K562 (cell line): ENCODE measurements at regions not wholly inside any gene's neighbourhood (a gene's known extent, or its start where the extent isn't known, plus 50 kb on each side); places are given as distances from the start of the nearest gene placed in this dataset.

Experiments used
- ATAC-seq: fragments of 200-7000 bp; cut with Tn5 transposase; 3 replicates; pipeline ENCODE4 v1.9.1; 2020; ENCODE audit warnings: moderate library complexity
- BruUV-seq: library from RNA; stranded (reverse); fragments of 400-500 nt; replicated peaks from 2 replicates; lab custom pipeline; 2021; lab: Mats Ljungman, UMichigan
- CTCF ChIA-PET: fragments of 300-600 bp; formaldehyde crosslinking; extraction: SDS; loops from one replicate; lab custom pipeline; 2021; ENCODE audit warnings: low intra/inter-chr PET ratio; lab: Yijun Ruan, JAX
- POLR2A ChIA-PET: fragments of 300-600, 350-650 bp; sonication (Branson Sonifier 250); formaldehyde crosslinking; extraction: SDS; loops from one replicate; lab custom pipeline; 2021; ENCODE audit warnings: antibody characterized with exemption, inconsistent platforms; lab: Yijun Ruan, JAX
- DNase-seq, 4 experiments: peaks; one replicate each; pipeline versions ENCODE4 v3.0.0 to v3.0.0-alpha.2; 2011 to 2018; ENCODE audit warnings: low spot score in 3 of 4, mixed read lengths in 3 of 4; ENCODE audit errors: extremely low read depth in 1 of 4
- FAIRE-seq: peaks from 2 replicates; lab custom pipeline; 2011; peaks lifted over from hg19 to GRCh38; lab: Jason Lieb, UNC
- H2AFZ ChIP-seq: 2 replicates; pipeline ENCODE4 v1.6.0; 2011; ENCODE audit warnings: low read depth, low read length, control low read depth, inconsistent platforms
- H3K27ac ChIP-seq: fragments of 200-600 bp; 3 replicates; pipeline ENCODE4 v1.8.0; 2011; ENCODE audit warnings: low read depth, mild to moderate bottlenecking, control low read depth, inconsistent platforms, low read length, moderate library complexity, mixed read lengths; ENCODE audit errors: extremely low read depth
- H3K27me3 ChIP-seq, 2 experiments: fragments of 300-600 bp in 1 of 2; 2 replicates in 1 of 2; 3 replicates in 1 of 2; pipeline versions ENCODE4 v1.6.0 to v1.8.0; 2011; ENCODE audit warnings: inconsistent platforms in 2 of 2, low read length in 2 of 2, mild to moderate bottlenecking in 1 of 2, mixed read lengths in 1 of 2, moderate library complexity in 1 of 2; ENCODE audit not compliant: control insufficient read depth in 2 of 2, insufficient read depth in 2 of 2
- H3K36me3 ChIP-seq: fragments of 300-600 bp; 3 replicates; pipeline ENCODE4 v1.8.0; 2011; ENCODE audit warnings: mild to moderate bottlenecking, low read length, inconsistent platforms; ENCODE audit not compliant: control insufficient read depth, insufficient read depth
- H3K4me1 ChIP-seq, 2 experiments: fragments of 200-600 bp in 1 of 2; replicated peaks in 1 of 2; 2 replicates in 1 of 2; 3 replicates in 1 of 2; pipeline versions ENCODE4 v1.5.1 to v1.8.0; 2011; ENCODE audit warnings: inconsistent platforms in 2 of 2, low read length in 2 of 2, mild to moderate bottlenecking in 1 of 2, mixed read lengths in 1 of 2, moderate library complexity in 1 of 2; ENCODE audit not compliant: control insufficient read depth in 2 of 2, insufficient read depth in 2 of 2
- H3K4me2 ChIP-seq: 2 replicates; pipeline ENCODE4 v1.6.1; 2011; ENCODE audit warnings: low read length, control low read depth, inconsistent platforms, mixed read lengths; ENCODE audit not compliant: insufficient read depth
- H3K4me3 ChIP-seq: fragments of 200-600 bp; sonication (generic), shearing (Covaris generic); 2 replicates; pipeline ENCODE4 v1.5.1; 2016; ENCODE audit warnings: control low read depth, inconsistent platforms
- H3K79me2 ChIP-seq: fragments of 200-600 bp; 3 replicates; pipeline ENCODE4 v1.8.0; 2011; ENCODE audit warnings: low read length, inconsistent platforms; ENCODE audit not compliant: control insufficient read depth, insufficient read depth
- H3K9ac ChIP-seq, 2 experiments: 2 replicates each; pipeline versions ENCODE4 v1.6.0 to v1.6.1; 2011; ENCODE audit warnings: low read depth in 2 of 2, low read length in 2 of 2, control low read depth in 1 of 2, inconsistent platforms in 1 of 2, mild to moderate bottlenecking in 1 of 2, mixed read lengths in 1 of 2; ENCODE audit not compliant: insufficient read depth in 1 of 2
- H3K9me1 ChIP-seq: one replicate; pipeline ENCODE4 v1.6.0; 2011; ENCODE audit warnings: inconsistent platforms, mild to moderate bottlenecking, low read length, moderate library complexity; ENCODE audit not compliant: control insufficient read depth, insufficient read depth
- H3K9me3 ChIP-seq: replicated peaks from 2 replicates; pipeline ENCODE4 v1.5.1; 2011; ENCODE audit warnings: low read depth, low read length, inconsistent platforms; ENCODE audit not compliant: control insufficient read depth, insufficient read depth
- H4K20me1 ChIP-seq: replicated peaks from 2 replicates; pipeline ENCODE4 v1.6.1; 2011; ENCODE audit warnings: low read length, inconsistent platforms, mixed read lengths; ENCODE audit not compliant: control insufficient read depth, insufficient read depth
- CAMTA2 ChIP-seq: fragments of 250-450 bp; sonication (Bioruptor Pico); conservative IDR thresholded peaks from 2 replicates; pipeline ENCODE4 v1.5.1; 2022
- CBFA2T2 ChIP-seq: fragments of 450-650 bp; conservative IDR thresholded peaks from 2 replicates; pipeline ENCODE4 v1.6.1; 2017; ENCODE audit warnings: mild to moderate bottlenecking
- CBFA2T3 ChIP-seq: fragments of 450-650 bp; IDR thresholded peaks from 2 replicates; pipeline ENCODE4 v1.6.1; 2017
- CHD4 ChIP-seq: fragments of 200-600 bp; sonication (generic); IDR thresholded peaks from 3 replicates; pipeline ENCODE4 v1.6.1; 2012; ENCODE audit warnings: low read depth, mild to moderate bottlenecking, mixed read lengths, low read length, inconsistent platforms; ENCODE audit not compliant: insufficient read depth, insufficient replicate concordance, poor library complexity, severe bottlenecking
- FOSL1 ChIP-seq: fragments of 200-800 bp; sonication (Bioruptor generic); conservative IDR thresholded peaks from 2 replicates; pipeline ENCODE4 v1.6.1; 2016; ENCODE audit warnings: missing genetic modification characterization, missing compliant biosample characterization
- MCM5 ChIP-seq: fragments of 450-650 bp; IDR thresholded peaks from 2 replicates; pipeline ENCODE4 v1.6.1; 2016; ENCODE audit warnings: low read depth
- MEIS2 ChIP-seq: fragments of 450-650 bp; IDR thresholded peaks from 2 replicates; pipeline ENCODE4 v1.6.1; 2014; ENCODE audit warnings: mild to moderate bottlenecking; ENCODE audit not compliant: partially characterized antibody
- NELFE ChIP-seq: IDR thresholded peaks from 2 replicates; pipeline ENCODE4 v1.6.1; 2011; ENCODE audit warnings: mild to moderate bottlenecking; ENCODE audit not compliant: insufficient read depth, insufficient read length
- PBX2 ChIP-seq, 2 experiments: IDR thresholded peaks in 1 of 2; conservative IDR thresholded peaks in 1 of 2; 2 replicates each; pipeline ENCODE4 v1.6.1; 2016; ENCODE audit warnings: low read depth in 2 of 2, mild to moderate bottlenecking in 1 of 2, missing compliant biosample characterization in 1 of 2, missing genetic modification characterization in 1 of 2, moderate library complexity in 1 of 2
- PHF21A ChIP-seq: fragments of 450-650 bp; IDR thresholded peaks from 2 replicates; pipeline ENCODE4 v1.6.1; 2017; ENCODE audit warnings: low read depth, borderline replicate concordance
- PKNOX1 ChIP-seq: fragments of 450-650 bp; IDR thresholded peaks from 2 replicates; pipeline ENCODE4 v1.6.1; 2016
- TAL1 ChIP-seq: fragments of 450-650 bp; IDR thresholded peaks from 2 replicates; pipeline ENCODE4 v1.6.1; 2016; ENCODE audit warnings: mild to moderate bottlenecking
- TEAD4 ChIP-seq, 2 experiments: sonication (generic) in 1 of 2; formaldehyde crosslinking in 1 of 2; IDR thresholded peaks; 2 replicates each; pipeline versions ENCODE4 v1.6.1 to v1.8.0; 2012 to 2022; ENCODE audit warnings: borderline replicate concordance in 1 of 2, inconsistent platforms in 1 of 2, low read length in 1 of 2, mild to moderate bottlenecking in 1 of 2, missing genetic modification reagents in 1 of 2
- WGBS: fragments of 100-300 bp; shearing (Covaris generic); methylation state at CpG from one replicate; pipeline ENCODE4 v1.1.6; 2016; ENCODE audit warnings: low coverage, mixed read lengths; ENCODE audit not compliant: insufficient coverage; ENCODE audit errors: missing lambda C conversion rate; 5-methylcytosine and 5-hydroxymethylcytosine counted together
- in situ Hi-C: fragments of 300-500 bp; cut with MboI; formaldehyde crosslinking; loops from 4 replicates; pipeline ENCODE4 v1.15.0; 2018; ENCODE audit warnings: inconsistent platforms, mixed read lengths
- intact Hi-C: fragments of 100-400 bp; cut with micrococcal nuclease; formaldehyde crosslinking; loops from 2 replicates; pipeline ENCODE4 v1.14.2; 2022

- no peak overlapping the region for H3K4me3 ChIP-seq
- TF ChIP-seq CBFA2T3: peak; percentile 42; the same call in 1 of the 2 replicates
- TF ChIP-seq FOSL1: peak; percentile 40; the same call in 1 of the 2 replicates
- no peak for TF ChIP-seq MCM5
- no peak for TF ChIP-seq CHD4
- TF ChIP-seq PKNOX1: peak; percentile 62
- no peak for TF ChIP-seq PHF21A
- peak; percentile 17; the same call in 1 of the 2 replicates for TF ChIP-seq TEAD4 (IDR thresholded peaks at IDR 0.05; ENCODE audit: low read length)
- no peak for TF ChIP-seq TEAD4 (CRISPR knock-in tag; IDR thresholded peaks at IDR 0.05; ENCODE audit: borderline replicate concordance)
- TF ChIP-seq NELFE: no peak
- no peak for TF ChIP-seq CAMTA2
- peak; percentile 66 for TF ChIP-seq MEIS2
- no peak for TF ChIP-seq PBX2 (CRISPR knock-in tag; IDR thresholded peaks at IDR 0.05; ENCODE audit: low read depth)
- peak; percentile 59 for TF ChIP-seq PBX2 (tag; conservative IDR thresholded peaks at IDR 0.05; ENCODE audit: low read depth)
- peak; percentile 16; the same call in 1 of the 2 replicates for TF ChIP-seq TAL1
- peak; percentile 44 for TF ChIP-seq CBFA2T2
- in situ Hi-C loops (no loop called here), intact Hi-C loops (no loop called here)
- POLR2A ChIA-PET: no interaction called here
- no peak overlapping the region for H3K27ac ChIP-seq
- H3K4me2 ChIP-seq: no peak overlapping the region
- FAIRE-seq (no peak), ATAC-seq (no peak), DNase-seq (no peak)
- peaks cover 0 to 3% of the 10 kb centered on the region in 2 experiments; a peak in 1 of 5 replicates for H3K27me3 ChIP-seq
- no peak overlapping the region for H2AFZ ChIP-seq
- H3K79me2 ChIP-seq: no peaks in the 10 kb centered on the region
- WGBS: 2% methylated on average over 4 of the region's 4 CpGs
- no peaks in the 10 kb centered on the region for H3K9me3 ChIP-seq
- no TSS peak for BruUV-seq
- H3K36me3 ChIP-seq: no peaks in the 10 kb centered on the region
- H3K9ac ChIP-seq: no peak overlapping the region
- CTCF ChIA-PET: no interaction called here
- H4K20me1 ChIP-seq: no peaks in the 10 kb centered on the region
- H3K9me1 ChIP-seq: no peaks in the 10 kb centered on the region
- H3K4me1 ChIP-seq: no peaks in the 10 kb centered on the region
Measured at GRCh38 chr5:73388306-73388684, 60.3 kb downstream of the FOXD1 start.
